ENCODE measurements at regions not wholly inside any gene's neighbourhood (a gene's known extent, or its start where the extent isn't known, plus 50 kb on each side); places are given as distances from the start of the nearest gene placed in this dataset.
"Not testable (repeated sequence)": the region's sequence is repeated elsewhere in the genome, so short reads cannot be mapped to it uniquely, and the experiment has no call there.

DNA sequence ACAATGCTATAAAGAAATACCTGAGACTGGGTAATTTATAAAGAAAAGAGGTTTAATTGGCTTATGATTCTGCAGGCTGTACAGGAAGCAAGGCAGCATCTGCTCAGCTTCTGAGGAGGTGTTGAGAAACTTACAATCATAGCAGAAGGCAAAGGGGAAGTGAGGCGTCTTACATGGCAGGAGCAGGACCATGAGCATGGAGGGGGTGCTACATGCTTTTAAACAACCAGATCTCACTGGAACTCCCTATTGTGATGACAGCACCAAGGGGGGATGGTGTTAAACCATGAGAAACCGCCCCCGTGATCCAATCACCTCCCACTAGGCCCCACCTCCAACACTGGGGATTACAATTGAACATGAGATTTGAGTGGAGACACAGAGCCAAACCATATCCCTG, 163.7 kb upstream of the SLC38A2 start:
- ATAC-seq, result peak; percentile 39
- DNase-seq (ENCODE audit: missing footprints); intact Hi-C loops (cut with DNase I): not testable (repeated sequence)

DNA sequence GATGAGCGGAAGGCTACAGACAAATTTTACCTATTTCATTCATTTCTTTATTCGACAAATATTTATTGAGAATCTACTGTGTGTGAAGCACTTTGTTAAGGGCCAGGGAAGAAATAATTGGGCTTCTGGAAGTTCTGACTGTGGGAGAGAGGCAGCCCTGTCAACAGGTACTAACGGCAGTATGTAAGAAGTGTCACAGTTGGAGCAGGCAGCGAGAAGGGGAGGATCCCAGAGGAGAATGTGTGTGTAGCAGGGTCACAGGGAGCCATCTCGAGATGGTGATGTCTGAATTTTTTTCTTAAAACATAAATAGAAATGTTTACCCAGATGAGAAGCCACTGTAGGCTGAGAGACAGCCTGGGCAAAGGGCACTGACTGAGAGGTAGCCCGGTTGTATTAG, 163.3 kb upstream of the SLC38A2 start:
- no peak for DNase-seq (ENCODE audit: missing footprints)
- intact Hi-C loops (cut with DNase I), result no loop called here
- peak; percentile 53 for ATAC-seq

DNA sequence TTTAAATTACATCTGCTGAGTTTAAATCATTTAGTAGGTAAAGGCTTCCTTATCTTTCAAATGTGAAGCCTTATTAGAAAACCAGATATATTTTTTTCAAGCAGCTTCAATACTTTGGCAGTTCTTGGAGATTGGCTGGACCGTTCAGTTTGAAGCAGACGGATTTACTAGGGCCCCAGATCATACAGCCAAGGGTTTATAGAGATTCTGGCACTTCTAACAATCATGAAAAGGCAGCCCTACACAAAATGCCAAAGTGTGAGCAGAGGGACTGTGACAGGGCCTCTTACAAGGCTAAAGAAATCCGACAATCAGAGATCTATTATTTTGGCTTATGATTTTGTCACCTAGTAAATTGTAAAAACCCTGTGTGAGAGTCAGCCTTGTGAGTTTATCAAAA, 162.8 kb upstream of the SLC38A2 start:
- intact Hi-C loops (cut with DNase I), result no loop called here
- ATAC-seq, result no peak

DNA sequence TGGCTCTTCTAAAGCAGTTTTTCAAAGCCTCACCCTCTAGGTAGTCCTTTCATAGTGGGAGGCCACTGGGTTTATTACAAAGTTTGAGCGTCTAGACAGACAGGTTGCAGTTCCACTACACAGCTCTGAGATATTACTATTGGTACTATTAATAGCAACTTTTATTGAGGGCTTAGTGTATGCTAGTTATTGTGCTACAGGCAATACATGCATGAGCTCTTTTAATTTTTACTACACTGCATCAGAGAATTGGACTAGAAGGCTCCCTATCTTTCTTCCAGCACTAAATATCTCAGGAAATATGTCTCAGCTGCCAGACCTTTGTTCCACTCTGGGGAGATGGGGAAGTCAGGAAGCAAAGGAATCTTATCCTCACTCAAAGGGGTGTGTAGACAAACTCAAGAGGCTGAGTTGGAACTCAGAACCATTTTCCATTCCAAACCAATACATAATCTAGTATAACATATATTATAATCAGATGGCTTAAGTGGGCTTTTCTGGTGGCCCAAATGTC, 161.8 kb upstream of the SLC38A2 start:
- DNase-seq (ENCODE audit: missing footprints), result no peak
- intact Hi-C loops (cut with DNase I), result no loop called here
- peak; percentile 68 for ATAC-seq

More for the DNA sequence above, 162.8 kb upstream of the SLC38A2 start:
- DNase-seq (ENCODE audit: missing footprints), result no peak

DNA sequence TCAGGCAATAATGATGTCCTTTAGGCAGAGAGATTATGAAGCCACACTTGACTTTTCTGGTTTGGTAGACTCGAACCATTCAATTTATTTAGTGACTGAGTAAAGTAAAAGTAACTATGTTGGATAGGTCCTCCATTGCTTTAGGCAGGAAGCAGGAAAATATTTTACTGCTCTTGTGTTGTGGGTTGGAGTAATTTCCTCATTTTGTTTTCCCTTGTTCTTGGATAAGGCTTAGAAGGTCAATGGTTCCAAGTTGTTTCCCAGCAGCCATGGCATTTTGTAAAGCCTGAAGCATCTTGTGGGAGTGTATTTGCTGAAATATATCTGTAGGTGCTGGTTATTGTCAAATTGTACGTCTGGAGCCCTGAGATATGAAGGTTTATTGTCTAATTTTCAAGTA, 161.2 kb upstream of the SLC38A2 start:
- DNase-seq (ENCODE audit: missing footprints), result no peak
- ATAC-seq, result no peak
- intact Hi-C loops (cut with DNase I), result no loop called here

DNA sequence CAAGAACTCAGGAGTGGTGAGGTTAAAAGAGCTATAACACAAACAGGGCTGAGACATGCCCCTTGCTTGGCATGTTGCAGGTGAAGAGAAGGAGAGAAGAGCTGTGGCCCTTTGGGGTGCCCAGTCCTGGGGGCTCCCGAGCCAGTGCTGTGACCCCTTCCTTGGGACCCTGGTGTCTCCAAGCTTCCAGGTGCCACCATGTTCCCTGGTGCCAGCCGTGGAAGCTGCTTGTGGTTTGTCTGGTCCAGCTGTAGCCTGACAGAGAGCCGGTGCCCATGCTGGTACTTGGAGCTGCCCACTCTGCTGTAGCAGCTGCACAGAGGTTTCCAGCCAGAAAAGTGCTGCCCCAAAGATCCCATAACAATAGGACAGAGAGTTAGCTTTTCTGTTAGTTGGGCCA, 159.2 kb upstream of the SLC38A2 start:
- intact Hi-C loops (cut with DNase I), result loop anchor here (2.0 kb wide), 1 partner anchor 13 kb away; no protein-coding TSS in a partner anchor
- ATAC-seq (no peak), DNase-seq (ENCODE audit: missing footprints) (no peak)

DNA sequence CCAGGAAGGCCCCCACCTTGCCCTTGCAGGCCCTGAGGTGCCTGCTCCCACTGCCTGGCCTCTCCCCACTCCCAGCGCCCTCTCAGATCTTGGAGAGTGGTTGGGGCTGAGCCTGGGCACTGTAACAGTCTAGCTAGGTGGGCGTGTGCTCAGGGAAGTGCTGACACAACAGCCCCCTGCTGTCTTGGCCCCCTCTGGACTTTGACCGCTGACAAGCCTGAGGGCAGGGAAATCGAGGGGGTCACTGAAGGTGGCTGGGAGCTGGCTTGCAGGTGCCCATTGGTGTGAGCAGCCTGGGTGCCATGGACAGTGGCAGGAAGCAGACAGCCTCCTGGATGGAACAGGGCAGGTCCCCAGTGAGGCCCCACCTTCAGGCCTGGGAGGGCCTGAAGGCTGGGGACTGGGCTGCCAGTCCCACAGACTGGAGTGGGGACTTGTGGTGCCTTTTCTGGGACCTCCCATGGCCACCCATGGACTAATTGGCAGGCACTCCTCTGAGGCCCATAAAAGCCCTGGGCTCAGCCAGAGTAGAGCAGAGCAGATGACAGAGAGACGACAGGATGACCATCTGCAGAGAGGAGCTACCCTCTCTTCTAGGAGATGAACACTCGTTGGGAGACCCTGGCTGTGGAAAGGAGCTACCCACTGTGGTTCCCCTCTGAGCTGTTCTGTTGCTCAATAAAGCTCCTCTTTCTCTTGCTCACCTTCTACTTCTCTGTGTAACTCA, 158.6 kb upstream of the SLC38A2 start:
- no peak for DNase-seq (ENCODE audit: missing footprints)
- ATAC-seq, result no peak
- intact Hi-C loops (cut with DNase I), result loop anchor here (2.0 kb wide), 1 partner anchor 14 kb away; no protein-coding TSS in a partner anchor

DNA sequence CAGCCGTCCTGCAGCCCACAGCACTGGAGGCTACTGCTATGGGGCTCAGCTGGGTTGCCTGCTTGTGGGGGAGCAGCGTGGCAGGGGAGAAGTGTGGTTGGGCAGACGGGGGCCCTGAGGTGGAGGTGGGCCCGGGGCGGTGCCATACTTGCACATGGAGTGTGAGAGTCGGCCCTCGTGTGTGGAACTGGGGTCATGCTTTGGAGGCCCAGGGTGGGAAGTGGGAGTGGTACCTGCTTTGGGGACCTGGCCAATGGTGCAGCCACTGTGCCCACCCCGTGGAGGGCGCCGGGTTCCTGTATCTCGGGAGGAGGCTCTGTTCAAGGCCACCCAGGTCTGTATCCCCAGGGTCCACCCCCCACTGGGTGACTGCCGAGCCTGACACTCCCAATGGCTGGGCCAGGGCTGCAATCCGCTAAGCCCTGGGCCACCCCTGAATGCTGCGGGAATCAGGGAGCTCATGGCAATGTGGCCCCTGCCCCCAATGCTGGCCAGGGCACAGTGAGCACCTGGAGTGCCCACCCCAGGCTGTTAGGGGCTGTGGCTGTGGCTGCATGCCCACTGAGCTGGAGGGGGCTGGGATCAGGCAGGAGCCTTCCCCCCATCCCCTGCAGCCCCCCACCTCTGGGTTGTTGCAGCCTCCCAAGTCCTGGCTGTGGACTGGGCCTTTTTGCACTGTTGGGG, 157.9 kb upstream of the SLC38A2 start:
- intact Hi-C loops (cut with DNase I), result loop anchor here (2.0 kb wide), 1 partner anchor 14 kb away; no protein-coding TSS in a partner anchor
- ATAC-seq (peak; percentile 26), DNase-seq (ENCODE audit: missing footprints) (peak; percentile 54)

DNA sequence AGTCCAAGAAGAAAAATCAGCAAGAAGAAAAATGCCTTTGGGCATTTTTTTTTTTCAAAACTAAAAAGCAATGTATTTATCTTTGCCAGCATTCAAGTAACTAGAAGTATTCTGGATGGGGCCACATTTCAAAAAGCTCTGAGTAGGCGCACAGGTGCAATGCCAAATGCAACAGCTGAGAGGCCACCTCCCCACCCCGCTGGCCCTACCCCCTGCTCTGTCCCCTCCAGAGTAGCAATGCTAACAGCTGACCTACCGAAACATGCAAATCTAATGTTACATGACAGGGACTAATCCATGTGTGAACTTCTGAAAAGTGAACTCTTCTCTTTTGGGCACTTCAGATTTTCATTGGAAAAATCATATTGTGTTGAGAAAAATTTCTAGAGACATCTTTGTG, 153.7 kb upstream of the SLC38A2 start:
- DNase-seq (ENCODE audit: missing footprints) (no peak), ATAC-seq (no peak)
- intact Hi-C loops (cut with DNase I), result loop anchor here (5.0 kb wide), 1 partner anchor 154 kb away; the partner anchor contains the start of gene SLC38A2

DNA sequence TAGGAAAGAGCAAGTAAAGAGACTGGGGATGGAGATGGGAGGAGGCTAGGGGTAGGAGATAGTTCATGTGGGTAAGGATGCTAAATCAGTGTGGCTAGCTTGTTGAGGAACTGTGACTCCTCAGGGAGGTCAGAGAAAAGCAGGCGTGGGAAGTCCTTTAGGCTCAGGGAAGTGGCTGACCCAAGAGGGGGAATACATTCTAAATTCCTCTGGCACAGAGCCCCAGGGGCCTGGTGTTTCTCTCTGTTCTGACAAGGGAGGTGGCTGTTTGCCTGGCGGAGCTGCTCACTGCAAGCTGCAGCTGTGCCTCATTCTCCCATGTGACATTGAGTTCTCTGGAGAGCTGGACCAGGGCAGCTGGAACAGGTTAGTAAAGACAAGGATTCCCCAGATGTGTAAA, 152.2 kb upstream of the SLC38A2 start:
- DNase-seq (ENCODE audit: missing footprints), result peak; percentile 93
- peak; percentile 96 for ATAC-seq
- intact Hi-C loops (cut with DNase I), result loop anchor here (5.0 kb wide), 2 partner anchors 52 to 152 kb away; partner anchors contain the start of gene SLC38A2

DNA sequence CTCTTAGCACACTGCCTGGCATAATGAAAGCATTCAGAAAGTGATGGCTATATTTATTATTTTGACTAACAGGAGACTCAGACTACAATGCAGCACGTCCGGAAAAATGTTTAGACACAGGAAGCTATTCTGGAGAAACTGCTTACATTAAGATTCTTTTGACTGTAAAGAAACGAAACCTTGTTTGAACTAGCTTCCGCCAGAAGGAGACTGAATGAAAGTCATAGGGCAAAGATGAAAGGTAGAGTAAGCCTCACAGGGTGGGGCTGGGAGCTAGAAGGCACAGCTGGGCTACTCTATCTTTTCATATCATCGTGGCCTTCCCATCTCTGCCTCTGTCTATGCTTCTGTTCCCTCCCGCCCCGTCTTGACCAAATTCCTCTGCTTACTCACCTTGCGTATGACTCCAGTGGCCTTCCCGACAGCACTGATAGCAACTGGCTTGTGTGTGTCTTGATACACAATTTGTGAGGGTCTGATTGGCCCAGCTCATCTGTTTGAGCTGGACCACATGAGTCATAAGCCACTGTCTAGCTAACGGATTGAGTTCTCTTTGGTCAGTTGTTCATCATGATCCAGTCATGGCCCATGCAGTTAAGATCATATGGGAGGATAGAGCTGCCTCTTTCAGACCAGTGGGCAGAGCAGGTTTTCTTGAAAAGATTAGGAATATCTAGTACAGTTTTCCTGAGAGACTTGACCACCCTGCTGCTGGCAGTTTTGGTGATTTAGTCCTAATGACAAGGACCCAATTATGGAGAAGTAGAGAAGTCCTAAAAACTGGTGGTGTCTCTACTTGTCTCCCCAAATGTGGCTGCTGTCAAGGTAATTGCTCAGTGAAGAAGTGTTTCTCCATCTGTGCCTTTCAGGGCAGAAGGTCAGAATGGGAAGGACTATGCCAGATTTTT, 151.5 kb upstream of the SLC38A2 start:
- no peak for DNase-seq (ENCODE audit: missing footprints)
- no peak for ATAC-seq
- intact Hi-C loops (cut with DNase I), result loop anchor here (5.0 kb wide), 1 partner anchor 52 kb away; no protein-coding TSS in a partner anchor

DNA sequence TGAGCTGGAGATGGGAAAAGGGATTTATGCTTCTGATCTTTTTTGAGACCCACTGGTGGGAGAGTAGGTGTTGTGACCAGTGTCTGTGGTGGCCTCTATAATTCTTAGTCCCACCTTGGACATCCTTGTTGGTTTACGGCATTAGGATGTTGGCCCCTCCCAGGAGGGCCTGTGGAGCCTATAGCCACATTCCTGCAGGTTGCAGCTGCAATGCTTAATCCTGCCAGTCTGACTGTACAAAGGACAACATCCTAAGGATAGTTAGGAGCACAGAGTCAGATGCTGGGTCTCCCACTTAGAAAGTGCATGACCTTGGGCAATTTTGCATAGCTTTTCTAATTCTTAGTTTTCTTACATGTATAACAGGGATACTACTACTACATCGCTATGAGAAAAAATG, 150.9 kb upstream of the SLC38A2 start:
- ATAC-seq, result no peak
- DNase-seq (ENCODE audit: missing footprints), result no peak
- intact Hi-C loops (cut with DNase I), result loop anchor here (5.0 kb wide), 1 partner anchor 51 kb away; no protein-coding TSS in a partner anchor

DNA sequence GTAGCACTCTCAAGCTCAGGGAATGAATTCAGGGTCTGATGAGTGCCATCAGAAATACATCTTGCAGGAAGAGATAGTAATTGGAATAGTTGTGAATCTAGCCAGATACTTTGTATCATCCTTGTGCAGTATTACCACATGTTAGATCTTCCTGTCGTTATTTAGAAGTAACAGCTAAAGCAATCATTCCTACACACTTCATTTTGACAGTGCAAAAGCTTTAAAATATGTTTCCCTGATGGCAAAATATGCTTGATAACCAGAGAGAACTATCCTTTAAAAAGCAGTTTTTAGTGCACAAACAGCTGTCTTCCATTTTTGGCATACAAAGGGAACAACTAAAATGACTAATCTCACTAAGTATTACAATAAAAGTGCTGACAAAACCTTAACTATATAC, 149.5 kb upstream of the SLC38A2 start:
- DNase-seq (ENCODE audit: missing footprints), result no peak
- no peak for ATAC-seq
- intact Hi-C loops (cut with DNase I), result loop anchor here (5.0 kb wide), 1 partner anchor 50 kb away; no protein-coding TSS in a partner anchor

DNA sequence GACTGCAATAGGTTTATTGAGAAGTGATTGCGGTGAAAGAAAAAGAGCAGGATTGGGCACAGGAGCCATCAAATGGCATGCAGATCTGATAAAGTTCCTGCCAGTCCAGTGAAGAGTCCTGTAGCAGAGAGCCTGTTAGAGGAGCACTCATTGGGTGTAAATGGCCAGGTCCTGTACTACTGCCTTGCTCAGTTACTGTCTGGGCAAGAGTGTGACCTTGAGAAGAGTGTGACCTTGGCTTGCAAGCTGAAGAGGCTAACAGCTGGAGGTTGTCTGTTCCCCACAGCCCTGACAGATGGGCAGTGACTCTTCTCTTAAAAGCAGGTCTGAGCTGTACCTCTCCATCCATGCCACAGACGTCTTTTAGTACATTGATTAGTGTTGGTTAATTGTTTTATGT, 148.6 kb upstream of the SLC38A2 start:
- ATAC-seq (no peak), DNase-seq (ENCODE audit: missing footprints) (no peak)
- intact Hi-C loops (cut with DNase I), result loop anchor here (5.0 kb wide), 1 partner anchor 49 kb away; no protein-coding TSS in a partner anchor

DNA sequence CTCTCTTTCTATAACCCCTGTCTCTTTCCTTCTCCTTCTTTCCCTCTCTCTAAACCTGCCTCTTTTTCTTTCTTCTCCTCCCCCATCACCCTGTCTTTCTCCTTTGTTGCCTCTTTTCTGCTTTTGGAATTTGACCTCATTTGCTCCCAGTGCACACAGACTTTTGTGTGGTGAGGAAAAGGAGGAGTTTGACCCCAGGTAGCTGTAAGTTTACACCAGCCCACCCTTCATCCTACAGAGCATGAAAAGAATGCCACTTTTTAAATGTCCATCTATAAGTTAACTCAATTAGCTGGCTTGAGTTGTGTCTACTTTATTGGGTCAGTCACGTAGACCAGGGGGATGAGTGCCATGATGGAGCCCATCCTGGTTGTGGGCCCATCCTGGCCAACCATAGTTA, 146.8 kb upstream of the SLC38A2 start:
- intact Hi-C loops (cut with DNase I), result no loop called here
- DNase-seq (ENCODE audit: missing footprints) (no peak), ATAC-seq (no peak)

DNA sequence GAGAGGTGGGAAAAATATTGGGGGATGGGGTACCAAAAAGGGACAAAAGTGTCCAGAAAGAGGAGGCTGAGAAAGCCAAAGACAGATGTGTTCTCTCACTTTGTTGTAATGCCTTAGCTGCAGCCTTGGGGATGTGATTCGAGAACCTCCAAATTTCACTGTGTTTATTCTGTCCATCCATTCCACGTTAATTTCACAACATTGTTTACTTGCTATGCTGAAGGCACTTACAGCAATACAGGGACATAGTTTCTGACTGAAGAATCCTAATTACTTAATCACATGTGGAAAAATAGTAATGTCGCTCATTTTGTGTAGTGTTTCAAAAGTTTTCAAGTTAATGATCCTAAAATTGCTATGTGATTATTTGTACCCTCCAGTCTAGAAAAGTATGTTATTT, 146.2 kb upstream of the SLC38A2 start:
- no peak for DNase-seq (ENCODE audit: missing footprints)
- intact Hi-C loops (cut with DNase I), result no loop called here
- no peak for ATAC-seq

DNA sequence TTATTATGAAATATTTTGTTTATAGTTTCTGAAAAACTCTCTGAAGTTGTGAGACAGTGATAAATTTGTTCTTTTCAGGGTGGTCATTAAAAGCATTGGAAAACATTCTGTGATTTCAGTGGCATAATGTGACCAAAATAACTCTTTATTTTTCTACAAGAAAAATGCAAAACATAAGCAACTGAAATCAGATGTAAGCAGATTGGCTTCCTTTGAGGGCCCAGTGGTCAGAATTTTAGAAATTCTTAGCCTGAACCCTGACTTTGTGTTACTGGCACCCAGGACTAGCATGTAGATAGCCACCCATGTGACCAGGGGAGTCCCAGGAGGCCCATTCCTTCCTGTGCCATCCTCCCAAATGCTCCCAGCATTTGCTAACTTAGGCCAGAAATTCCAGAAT, 145.6 kb upstream of the SLC38A2 start:
- DNase-seq (ENCODE audit: missing footprints), result no peak
- ATAC-seq, result no peak
- intact Hi-C loops (cut with DNase I), result no loop called here

DNA sequence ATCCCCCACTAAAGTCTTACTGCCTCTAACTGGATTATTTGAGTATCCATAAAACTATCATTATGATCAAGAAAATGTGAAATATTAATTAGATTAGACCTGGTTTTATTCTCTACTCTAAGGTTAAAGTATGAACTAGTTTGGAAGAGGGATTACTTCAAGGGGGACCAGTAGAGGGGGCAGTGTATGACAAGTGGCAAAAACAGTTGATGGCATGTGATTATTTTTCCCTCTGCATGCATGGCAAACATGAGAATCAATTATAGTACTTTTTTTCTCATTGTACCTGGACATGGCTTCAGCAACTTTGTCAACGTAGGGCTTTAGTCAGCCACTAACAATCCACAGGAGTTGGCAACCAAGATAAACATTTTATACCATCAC, 145.0 kb upstream of the SLC38A2 start:
- ATAC-seq (no peak), DNase-seq (ENCODE audit: missing footprints) (no peak)
- intact Hi-C loops (cut with DNase I), result no loop called here
